ENCODE measurements at regions not wholly inside any gene's neighbourhood (a gene's known extent, or its start where the extent isn't known, plus 50 kb on each side); places are given as distances from the start of the nearest gene placed in this dataset.

GRCh38 chr14:104277416-104278213 is 139.2 kb downstream of the KIF26A start:
- no peak for DNase-seq

GRCh38 chr14:104278214-104278534 is 139.8 kb downstream of the KIF26A start:
- no peak for DNase-seq

GRCh38 chr14:104280085-104280901 is 141.9 kb downstream of the KIF26A start:
- DNase-seq = no peak

- DNase-seq = no peak
Measured at GRCh38 chr14:104280902-104281767, 142.7 kb downstream of the KIF26A start.

GRCh38 chr14:104281768-104282301 is 143.4 kb downstream of the KIF26A start:
- no peak for DNase-seq

GRCh38 chr14:104282332-104283196 is 144.2 kb downstream of the KIF26A start:
- DNase-seq = no peak

- DNase-seq = no peak
Measured at GRCh38 chr14:104283197-104284106, 145.1 kb downstream of the KIF26A start.

GRCh38 chr14:104284107-104284592 is 145.8 kb downstream of the KIF26A start:
- DNase-seq = no peak

GRCh38 chr14:104284636-104285507 is 146.5 kb downstream of the KIF26A start:
- DNase-seq = no peak

GRCh38 chr14:104285508-104285840 is 147.1 kb downstream of the KIF26A start:
- DNase-seq = no peak

- no peak for DNase-seq
Measured at GRCh38 chr14:104286086-104286485, 147.7 kb downstream of the KIF26A start.

- no peak for DNase-seq
Measured at GRCh38 chr14:104286496-104286895, 148.1 kb downstream of the KIF26A start.

- no peak for DNase-seq
Measured at GRCh38 chr14:104287301-104288009, 149.1 kb downstream of the KIF26A start.

- no peak for DNase-seq
Measured at GRCh38 chr14:104288272-104288671, 149.9 kb downstream of the KIF26A start.

- no peak for DNase-seq
Measured at GRCh38 chr14:104289507-104289906, 151.1 kb downstream of the KIF26A start.

GRCh38 chr14:104290058-104290667 is 151.8 kb downstream of the KIF26A start:
- no peak for DNase-seq

- no peak for DNase-seq
Measured at GRCh38 chr14:104290756-104291122, 152.4 kb downstream of the KIF26A start.

- DNase-seq = peak; percentile 11
Measured at GRCh38 chr14:104291123-104292000, 153.0 kb downstream of the KIF26A start.
